ENCODE measurements at regions not wholly inside any gene's neighbourhood (a gene's known extent, or its start where the extent isn't known, plus 50 kb on each side); places are given as distances from the start of the nearest gene placed in this dataset.

GRCh38 chr2:128593879-128594650 is 275.4 kb upstream of the HS6ST1 start (continued):
- TF ChIP-seq ZNF275 (CRISPR knock-in tag; IDR thresholded peaks at IDR 0.05; ENCODE audit: borderline replicate concordance) (no peak), STAG1 (CRISPR knock-in tag; IDR thresholded peaks at IDR 0.05) (peak; percentile 18; the same call in 1 of the 2 replicates), ZNF296 (CRISPR knock-in tag; conservative IDR thresholded peaks at IDR 0.05) (no peak), SP4 (CRISPR knock-in tag; IDR thresholded peaks at IDR 0.05) (no peak), HDAC1 (CRISPR knock-in tag; IDR thresholded peaks at IDR 0.05) (no peak), KLF6 (CRISPR knock-in tag; IDR thresholded peaks at IDR 0.05) (no peak), CSRNP2 (CRISPR knock-in tag; conservative IDR thresholded peaks at IDR 0.05; ENCODE audit: low read depth) (no peak), SALL1 (CRISPR knock-in tag; IDR thresholded peaks at IDR 0.05) (peak; percentile 47), MTA1 (CRISPR knock-in tag; IDR thresholded peaks at IDR 0.05; ENCODE audit: borderline replicate concordance) (no peak), ZBTB40 (IDR thresholded peaks at IDR 0.05) (no peak), ZBTB40 (CRISPR knock-in tag; IDR thresholded peaks at IDR 0.05) (no peak)
